GDM1 (cell line): ENCODE measurements at regions not wholly inside any gene's neighbourhood (a gene's known extent, or its start where the extent isn't known, plus 50 kb on each side); places are given as distances from the start of the nearest gene placed in this dataset.
"Not testable (repeated sequence)": the region's sequence is repeated elsewhere in the genome, so short reads cannot be mapped to it uniquely, and the experiment has no call there.

Experiments
- DNase-seq: peaks from one replicate; lab custom pipeline; 2025; lab: John Stamatoyannopoulos, UW

GRCh38 chr12:92398565-92399309, 253.1 kb upstream of the BTG1 start:
- no peak for DNase-seq

DNA sequence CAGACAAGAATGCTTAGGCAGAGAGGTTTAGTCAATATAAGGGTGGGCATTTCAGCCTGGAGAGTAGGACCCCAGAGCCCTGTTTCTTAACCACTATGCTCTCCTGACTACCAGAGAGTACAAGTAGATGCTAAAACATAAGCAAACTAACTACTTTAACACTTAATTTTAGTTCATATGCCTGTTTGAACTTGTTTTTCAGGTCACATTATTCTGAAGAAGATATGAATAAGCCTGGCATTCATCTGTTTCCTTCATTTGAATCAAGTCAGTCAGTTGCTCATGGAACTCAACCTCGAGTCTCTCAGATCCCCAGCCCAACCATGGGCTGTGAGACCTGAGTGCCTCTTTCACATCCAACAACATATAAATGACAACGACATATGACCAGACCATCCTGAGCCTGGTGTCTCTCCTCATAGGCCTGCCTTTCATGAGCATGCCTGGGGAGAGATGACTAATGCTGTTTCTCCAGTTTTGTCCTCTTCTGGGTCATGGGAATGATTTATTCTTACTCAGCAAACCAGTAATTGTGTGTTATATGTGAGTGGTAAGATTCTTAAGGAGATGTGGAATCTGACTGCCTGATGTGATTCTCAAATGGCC, 251.1 kb upstream of the BTG1 start:
- no peak for DNase-seq

GRCh38 chr12:92395322-92395721, 249.7 kb upstream of the BTG1 start:
- DNase-seq = no peak

- no peak for DNase-seq
These were observed 249.2 kb upstream of the BTG1 start for GRCh38 chr12:92394895-92395294.

GRCh38 chr12:92393504-92393903, 247.9 kb upstream of the BTG1 start:
- DNase-seq = no peak

DNA sequence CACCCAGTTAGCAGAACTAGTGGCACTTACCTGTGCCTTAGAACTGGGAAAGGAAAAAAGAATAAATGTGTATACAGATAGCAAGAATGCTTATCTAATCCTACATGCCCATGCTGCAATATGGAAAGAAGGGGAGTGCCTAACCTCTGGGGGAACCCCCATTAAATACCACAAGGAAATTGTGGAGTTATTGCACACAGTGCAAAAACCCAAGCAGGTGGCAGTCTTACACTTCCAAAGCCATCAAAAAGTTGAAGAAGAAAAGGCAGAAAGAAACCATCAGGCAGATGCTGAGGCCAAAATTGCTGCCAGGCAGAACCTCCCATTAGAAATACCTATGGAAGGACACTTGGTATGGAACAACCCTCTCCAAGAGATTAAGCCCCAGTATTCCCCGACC, 246.1 kb upstream of the BTG1 start:
- not testable (repeated sequence) for DNase-seq

GRCh38 chr12:92389466-92389865, 243.8 kb upstream of the BTG1 start:
- DNase-seq = no peak

GRCh38 chr12:92385296-92385695, 239.7 kb upstream of the BTG1 start:
- no peak for DNase-seq

GRCh38 chr12:92384571-92384970, 238.9 kb upstream of the BTG1 start:
- no peak for DNase-seq

- DNase-seq = no peak
These were observed 236.8 kb upstream of the BTG1 start for GRCh38 chr12:92382383-92382878.

- DNase-seq = no peak
These were observed 236.2 kb upstream of the BTG1 start for GRCh38 chr12:92381856-92382255.

GRCh38 chr12:92378682-92379479, 233.2 kb upstream of the BTG1 start:
- DNase-seq = no peak

DNA sequence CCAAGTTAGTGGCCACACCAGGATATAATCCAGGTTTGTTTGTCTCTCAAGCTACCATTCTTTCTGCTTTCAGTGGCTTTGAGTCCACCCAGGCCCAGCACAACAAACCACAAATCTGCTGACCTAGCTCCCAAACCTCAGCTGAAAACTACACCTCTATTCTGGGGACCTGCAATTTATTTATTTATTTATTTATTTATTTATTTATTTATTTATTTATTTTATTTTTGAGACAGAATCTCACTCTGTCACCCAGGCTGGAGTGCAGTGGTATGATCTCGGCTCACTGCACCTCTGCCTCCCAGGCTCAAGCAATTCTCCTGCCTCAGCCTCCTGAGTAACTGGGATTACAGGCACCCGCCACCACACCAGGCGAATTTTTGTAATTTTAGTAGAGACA, 229.9 kb upstream of the BTG1 start:
- not testable (repeated sequence) for DNase-seq

- DNase-seq = no peak
These were observed 225.2 kb upstream of the BTG1 start for GRCh38 chr12:92370828-92371227.

DNA sequence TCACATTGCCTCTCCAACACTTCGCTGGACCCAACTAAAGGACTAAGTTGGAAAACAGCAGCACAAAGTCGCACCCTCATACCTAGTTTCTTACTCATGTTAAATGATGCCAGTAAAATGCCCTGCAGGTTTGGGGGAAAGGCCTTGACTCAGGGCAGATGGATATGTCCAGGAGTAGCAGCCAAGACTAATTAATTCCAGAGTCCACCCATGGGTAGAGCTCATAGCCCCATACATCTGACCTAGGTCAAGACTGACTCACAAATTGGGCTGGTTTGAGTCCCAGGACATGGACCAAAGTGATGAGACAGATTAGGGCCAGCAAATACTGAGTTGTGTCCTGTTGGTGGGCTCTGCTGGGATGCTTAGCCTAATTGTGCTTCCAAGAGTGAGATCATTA, 224.0 kb upstream of the BTG1 start:
- no peak for DNase-seq

- DNase-seq = no peak
These were observed 223.4 kb upstream of the BTG1 start for GRCh38 chr12:92369056-92369455.

GRCh38 chr12:92365836-92366235, 220.2 kb upstream of the BTG1 start:
- no peak for DNase-seq

GRCh38 chr12:92365333-92365732, 219.7 kb upstream of the BTG1 start:
- no peak for DNase-seq

- peak; percentile 6 for DNase-seq
These were observed 217.9 kb upstream of the BTG1 start for GRCh38 chr12:92363295-92364146.

DNA sequence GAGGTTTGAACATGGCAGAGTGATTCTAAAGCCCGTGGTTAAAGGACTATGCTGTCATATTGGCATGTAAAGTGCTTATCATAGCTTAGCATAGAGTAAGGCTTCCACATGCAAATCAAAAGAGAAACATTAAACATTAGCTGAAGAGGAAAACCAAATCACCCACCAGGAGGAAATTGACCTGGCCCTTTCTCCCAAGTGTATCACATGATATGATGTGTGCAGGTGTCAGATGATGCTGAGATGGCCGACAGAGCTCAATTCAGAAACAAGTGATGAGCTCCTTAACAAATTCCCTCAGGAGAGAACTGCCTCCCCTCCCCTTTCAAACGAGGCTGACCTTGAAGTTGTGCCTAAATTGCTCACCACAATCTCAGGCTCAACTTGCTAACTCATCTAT, 217.1 kb upstream of the BTG1 start:
- DNase-seq = no peak

GRCh38 chr12:92362126-92362525, 216.5 kb upstream of the BTG1 start:
- DNase-seq = no peak

- no peak for DNase-seq
These were observed 214.9 kb upstream of the BTG1 start for GRCh38 chr12:92360543-92360942.
